Chondrocyte (in vitro differentiated cells): ENCODE measurements at regions not wholly inside any gene's neighbourhood (a gene's known extent, or its start where the extent isn't known, plus 50 kb on each side); places are given as distances from the start of the nearest gene placed in this dataset.

Source experiments
- DNase-seq: peaks from one replicate; pipeline ENCODE4 v3.0.0; 2021; ENCODE audit warnings: mixed read lengths, low spot score
- H3K27ac Mint-ChIP-seq: one replicate; pipeline ENCODE4 v1.8.0; 2021; ENCODE audit warnings: mild to moderate bottlenecking, moderate library complexity, mixed read lengths; ENCODE audit not compliant: unreplicated experiment
- H3K27me3 Mint-ChIP-seq: 2 replicates; pipeline ENCODE4 v1.8.0; 2021; ENCODE audit warnings: low read depth, mixed read lengths
- H3K36me3 Mint-ChIP-seq: 2 replicates; pipeline ENCODE4 v1.8.0; 2021; ENCODE audit warnings: low read depth, mixed read lengths
- H3K4me1 Mint-ChIP-seq: 2 replicates; pipeline ENCODE4 v1.8.0; 2021; ENCODE audit warnings: low read depth, mild to moderate bottlenecking, mixed read lengths
- H3K4me3 Mint-ChIP-seq: one replicate; pipeline ENCODE4 v1.8.0; 2021; ENCODE audit warnings: mild to moderate bottlenecking, moderate library complexity, mixed read lengths; ENCODE audit not compliant: unreplicated experiment
- H3K9me3 Mint-ChIP-seq: 2 replicates; pipeline ENCODE4 v1.8.0; 2021; ENCODE audit warnings: low read depth, mixed read lengths
- TF ChIP-seq, protein P1 (sequence below): fragments of 200-600 bp; sonication (generic); IDR thresholded peaks from 2 replicates; pipeline ENCODE4 v1.5.0; 2021; ENCODE audit warnings: antibody characterized with exemption, mild to moderate bottlenecking, moderate library complexity

- Mint-ChIP-seq H3K4me1 (peaks cover 12% of the 10 kb centered on the region), H3K36me3 (peaks cover 2% of the 10 kb centered on the region), H3K9me3 (peaks cover 6% of the 10 kb centered on the region), H3K4me3 (no peak overlapping the region), H3K27ac (no peak overlapping the region), H3K27me3 (no peaks in the 10 kb centered on the region)
- no peak for DNase-seq
- TF ChIP-seq, protein P1, sequence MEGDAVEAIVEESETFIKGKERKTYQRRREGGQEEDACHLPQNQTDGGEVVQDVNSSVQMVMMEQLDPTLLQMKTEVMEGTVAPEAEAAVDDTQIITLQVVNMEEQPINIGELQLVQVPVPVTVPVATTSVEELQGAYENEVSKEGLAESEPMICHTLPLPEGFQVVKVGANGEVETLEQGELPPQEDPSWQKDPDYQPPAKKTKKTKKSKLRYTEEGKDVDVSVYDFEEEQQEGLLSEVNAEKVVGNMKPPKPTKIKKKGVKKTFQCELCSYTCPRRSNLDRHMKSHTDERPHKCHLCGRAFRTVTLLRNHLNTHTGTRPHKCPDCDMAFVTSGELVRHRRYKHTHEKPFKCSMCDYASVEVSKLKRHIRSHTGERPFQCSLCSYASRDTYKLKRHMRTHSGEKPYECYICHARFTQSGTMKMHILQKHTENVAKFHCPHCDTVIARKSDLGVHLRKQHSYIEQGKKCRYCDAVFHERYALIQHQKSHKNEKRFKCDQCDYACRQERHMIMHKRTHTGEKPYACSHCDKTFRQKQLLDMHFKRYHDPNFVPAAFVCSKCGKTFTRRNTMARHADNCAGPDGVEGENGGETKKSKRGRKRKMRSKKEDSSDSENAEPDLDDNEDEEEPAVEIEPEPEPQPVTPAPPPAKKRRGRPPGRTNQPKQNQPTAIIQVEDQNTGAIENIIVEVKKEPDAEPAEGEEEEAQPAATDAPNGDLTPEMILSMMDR = no peak
Observed at GRCh38 chr10:7100032-7100702, 310.7 kb downstream of the SFMBT2 start.

DNA sequence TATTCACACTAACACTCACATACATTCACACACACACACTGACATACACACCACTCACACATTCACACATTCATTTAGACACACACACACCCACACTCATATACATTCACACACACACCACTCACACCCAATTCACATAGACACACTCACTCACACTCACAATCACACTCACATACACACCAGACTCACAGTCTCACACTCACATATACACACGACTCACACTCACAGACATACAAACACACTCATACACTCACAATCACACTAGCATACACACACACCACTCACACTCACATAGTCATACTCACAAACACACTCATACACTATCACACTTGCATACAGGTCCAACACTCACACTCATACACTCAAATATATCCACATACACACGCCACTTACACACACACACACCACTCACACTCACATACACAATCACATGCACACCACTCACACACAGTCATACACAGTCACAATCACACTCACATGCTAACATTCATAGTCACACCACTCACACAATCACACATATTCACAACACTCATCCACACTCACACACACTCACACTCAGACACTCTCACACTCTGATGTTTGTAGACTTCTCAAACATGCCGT lies 312.6 kb downstream of the SFMBT2 start:
- Mint-ChIP-seq H3K4me1 (peaks cover 16% of the 10 kb centered on the region), H3K4me3 (no peak overlapping the region), H3K27ac (no peak overlapping the region), H3K36me3 (no peaks in the 10 kb centered on the region), H3K27me3 (no peaks in the 10 kb centered on the region), H3K9me3 (no peaks in the 10 kb centered on the region)
- TF ChIP-seq, protein P1 = no peak
- DNase-seq = no peak

DNA sequence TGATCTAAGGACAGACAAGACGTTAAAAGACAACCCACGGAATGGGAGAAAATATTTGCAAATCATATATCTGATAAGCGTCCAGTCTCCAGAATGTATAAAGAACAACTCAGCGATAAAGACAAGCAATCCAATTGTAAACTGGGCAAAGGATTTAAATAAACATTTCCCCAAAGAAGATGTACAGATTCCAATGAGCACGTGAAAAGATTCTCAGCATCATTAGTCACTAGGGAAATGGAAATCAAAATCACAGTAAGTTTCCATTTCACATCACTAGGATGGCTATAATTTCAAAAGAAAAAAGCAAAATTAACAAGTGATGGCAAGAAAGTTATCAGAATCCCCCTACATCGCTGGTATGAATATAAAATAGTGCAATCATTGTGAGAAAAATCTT lies 316.1 kb downstream of the SFMBT2 start:
- H3K27me3 Mint-ChIP-seq = no peaks in the 10 kb centered on the region

DNA sequence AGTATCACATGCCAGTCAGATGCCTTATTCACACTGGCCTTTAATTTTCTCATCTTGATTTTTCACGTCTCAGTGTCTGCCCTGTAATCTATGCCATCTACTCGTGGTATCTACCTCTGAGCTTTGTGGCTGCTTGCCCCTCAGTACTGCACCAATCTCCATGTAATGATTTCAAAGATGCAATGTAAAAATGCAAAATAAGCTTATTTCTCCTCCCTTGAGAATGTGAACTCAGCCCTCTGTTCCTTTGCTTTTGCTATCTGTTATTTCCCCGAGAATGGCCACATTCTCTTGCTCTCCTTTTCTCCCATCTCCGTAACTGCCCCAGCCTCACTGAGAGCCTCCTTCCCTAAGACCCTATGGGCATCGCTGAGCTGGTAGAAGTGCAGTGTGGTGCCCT lies 317.5 kb downstream of the SFMBT2 start:
- H3K4me3 Mint-ChIP-seq = no peak overlapping the region
- no peaks in the 10 kb centered on the region for H3K27me3 Mint-ChIP-seq
- DNase-seq = no peak
- peaks cover 28% of the 10 kb centered on the region for H3K4me1 Mint-ChIP-seq
- H3K9me3 Mint-ChIP-seq = no peaks in the 10 kb centered on the region
- no peaks in the 10 kb centered on the region for H3K36me3 Mint-ChIP-seq
- no peak overlapping the region for H3K27ac Mint-ChIP-seq
- TF ChIP-seq, protein P1 = no peak

More for the DNA sequence above, 316.1 kb downstream of the SFMBT2 start:
- TF ChIP-seq, protein P1 = no peak
- Mint-ChIP-seq H3K4me3 (no peak overlapping the region), H3K9me3 (no peaks in the 10 kb centered on the region), H3K27ac (no peak overlapping the region), H3K4me1 (peaks cover 21% of the 10 kb centered on the region), H3K36me3 (no peaks in the 10 kb centered on the region)
- DNase-seq = no peak

GRCh38 chr10:7092603-7093002 lies 318.2 kb downstream of the SFMBT2 start:
- Mint-ChIP-seq H3K27ac (no peak overlapping the region), H3K27me3 (no peaks in the 10 kb centered on the region), H3K9me3 (no peaks in the 10 kb centered on the region), H3K36me3 (no peaks in the 10 kb centered on the region), H3K4me1 (peaks cover 28% of the 10 kb centered on the region), H3K4me3 (no peak overlapping the region)
- no peak for DNase-seq
- TF ChIP-seq, protein P1 = no peak
